ENCODE measurements at regions not wholly inside any gene's neighbourhood (a gene's known extent, or its start where the extent isn't known, plus 50 kb on each side); places are given as distances from the start of the nearest gene placed in this dataset.
"Not testable (repeated sequence)": the region's sequence is repeated elsewhere in the genome, so short reads cannot be mapped to it uniquely, and the experiment has no call there.

DNA sequence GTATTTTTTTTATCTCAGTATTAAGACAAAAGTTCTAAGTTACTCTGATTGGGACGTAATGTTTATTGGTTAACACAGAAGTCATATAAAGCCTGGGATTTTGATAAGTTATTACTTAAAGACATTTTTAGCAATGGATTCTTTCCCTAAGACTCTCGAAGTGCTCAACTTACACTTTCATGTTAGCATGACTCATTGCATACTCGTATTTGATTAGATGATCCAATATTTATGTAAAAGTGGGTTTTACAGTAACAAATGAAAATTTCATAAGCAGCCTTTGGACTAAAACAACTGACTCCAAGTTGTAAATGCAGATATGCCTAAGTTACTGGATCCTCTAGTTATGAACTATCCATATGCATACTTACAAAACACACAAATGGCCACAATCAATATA is 567.7 kb upstream of the NUDT12 start:
- no peaks in the 10 kb centered on the region for H3K36me3 Mint-ChIP-seq (ENCODE audit: insufficient read depth)
- no peaks in the 10 kb centered on the region for H3K4me1 Mint-ChIP-seq (ENCODE audit: low read depth)
- H3K4me3 Mint-ChIP-seq, result no peak overlapping the region
- ATAC-seq, result no peak
- H3K9me3 Mint-ChIP-seq, result peaks cover 24% of the 10 kb centered on the region
- DNase-seq, result no peak
- no peaks in the 10 kb centered on the region for H3K27me3 Mint-ChIP-seq (ENCODE audit: low read depth)

DNA sequence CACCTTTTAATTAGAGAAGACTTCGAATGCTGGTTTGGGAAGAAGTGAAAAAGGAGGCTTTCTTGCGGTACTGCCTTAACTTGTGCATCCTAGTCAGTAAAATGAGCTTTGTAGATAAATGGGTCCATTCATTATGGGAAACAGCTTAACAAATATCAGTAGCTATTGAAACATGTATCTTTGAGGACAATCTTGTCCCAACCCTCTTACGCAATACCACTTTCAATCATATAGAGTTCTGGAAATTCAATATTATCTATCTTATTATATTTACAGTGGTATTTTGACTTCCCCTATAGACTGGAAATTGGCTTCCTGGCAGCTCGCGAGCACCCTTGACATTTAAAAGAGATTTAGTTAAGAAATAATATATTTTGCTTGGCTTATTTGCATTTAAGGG is 565.8 kb upstream of the NUDT12 start:
- H3K9me3 Mint-ChIP-seq, result peaks cover 20% of the 10 kb centered on the region
- no peak overlapping the region for H3K4me3 Mint-ChIP-seq
- H3K4me1 Mint-ChIP-seq (ENCODE audit: low read depth), result no peaks in the 10 kb centered on the region
- no peaks in the 10 kb centered on the region for H3K36me3 Mint-ChIP-seq (ENCODE audit: insufficient read depth)
- no peak for ATAC-seq
- H3K27me3 Mint-ChIP-seq (ENCODE audit: low read depth), result no peaks in the 10 kb centered on the region
- DNase-seq, result no peak

DNA sequence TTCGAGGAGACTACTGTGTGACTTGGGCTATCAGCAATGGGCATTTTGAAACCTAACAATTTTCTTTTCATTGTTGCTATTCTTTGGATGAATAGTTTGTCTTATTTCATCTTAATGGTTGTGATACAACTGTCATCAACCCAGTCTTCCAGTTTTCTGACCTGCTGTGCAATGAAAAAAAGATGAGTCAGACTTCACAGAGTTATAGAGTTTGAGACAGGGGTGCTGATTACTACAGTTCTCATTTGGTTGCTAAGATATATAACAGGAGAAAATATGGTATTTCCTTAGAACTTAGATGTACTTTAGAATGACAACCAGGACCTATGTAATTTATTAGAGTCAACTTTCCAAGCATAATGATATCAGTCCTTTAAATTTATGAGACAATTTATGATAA is 564.4 kb upstream of the NUDT12 start:
- Mint-ChIP-seq H3K4me1 (ENCODE audit: low read depth) (no peaks in the 10 kb centered on the region), H3K4me3 (no peak overlapping the region), H3K9me3 (peaks cover 12% of the 10 kb centered on the region), H3K27me3 (ENCODE audit: low read depth) (no peaks in the 10 kb centered on the region), H3K36me3 (ENCODE audit: insufficient read depth) (no peaks in the 10 kb centered on the region)
- ATAC-seq (no peak), DNase-seq (no peak)

DNA sequence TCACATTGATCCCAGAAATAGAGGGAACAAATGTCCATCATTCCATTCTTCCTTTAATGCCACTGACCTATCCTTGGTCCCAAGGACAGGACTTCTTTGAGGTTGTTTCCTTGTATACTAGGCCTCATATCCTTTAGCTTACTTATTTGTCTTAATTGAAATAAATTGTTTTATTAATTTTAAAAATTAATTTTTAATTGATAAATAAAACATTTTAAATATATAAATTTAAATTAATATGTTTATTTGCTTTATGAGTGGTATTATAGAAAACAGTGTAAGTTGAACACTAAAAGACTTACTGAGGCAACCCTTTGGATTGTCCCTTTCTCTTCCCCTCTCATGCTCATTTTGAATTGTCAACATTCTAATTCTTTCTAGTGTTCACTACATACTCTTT is 556.9 kb upstream of the NUDT12 start:
- no peak for ATAC-seq
- Mint-ChIP-seq H3K4me3 (no peak overlapping the region), H3K27me3 (ENCODE audit: low read depth) (no peaks in the 10 kb centered on the region), H3K9me3 (peaks cover 6% of the 10 kb centered on the region), H3K36me3 (ENCODE audit: insufficient read depth) (no peaks in the 10 kb centered on the region), H3K4me1 (ENCODE audit: low read depth) (no peaks in the 10 kb centered on the region)
- DNase-seq, result no peak

DNA sequence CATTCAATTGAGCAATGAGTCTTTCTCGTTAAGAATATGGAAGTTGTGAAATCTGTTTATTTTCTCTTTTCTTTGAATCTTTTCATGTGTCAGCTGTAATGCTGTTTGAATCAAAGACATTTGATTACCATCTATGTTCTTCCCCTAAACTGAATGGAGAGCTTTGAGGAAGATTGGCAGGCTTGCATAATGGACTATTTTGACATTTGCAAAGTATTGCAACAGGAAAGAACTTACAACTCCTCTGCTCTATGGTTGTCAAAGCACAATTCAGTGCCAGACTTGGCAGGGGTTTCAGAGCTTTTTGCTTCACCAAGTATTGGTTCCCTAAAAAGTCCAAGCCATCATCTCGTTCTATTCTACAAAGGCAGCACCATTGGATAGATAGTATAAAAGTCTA is 549.0 kb upstream of the NUDT12 start:
- ATAC-seq, result no peak

DNA sequence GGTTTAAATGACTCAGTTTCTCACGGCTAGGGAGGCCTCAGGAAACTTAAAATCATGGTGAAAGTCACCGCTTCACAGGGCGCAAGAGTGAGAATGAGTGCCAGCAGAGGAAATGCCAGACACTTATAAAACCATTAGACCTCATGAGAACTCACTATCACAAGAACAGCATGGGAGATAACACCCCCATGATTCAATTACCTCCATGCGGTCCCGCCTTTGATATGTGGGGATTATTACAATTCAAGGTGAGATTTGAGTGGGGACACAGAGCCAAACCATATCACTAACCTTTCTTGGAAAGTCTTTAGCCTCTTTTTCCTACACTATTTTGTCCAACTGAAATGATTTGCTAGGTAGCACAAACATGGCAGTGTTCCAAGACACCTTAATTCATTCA is 533.9 kb upstream of the NUDT12 start:
- Mint-ChIP-seq H3K36me3 (ENCODE audit: insufficient read depth) (no peaks in the 10 kb centered on the region), H3K4me3 (no peak overlapping the region), H3K9me3 (peaks cover 19% of the 10 kb centered on the region), H3K4me1 (ENCODE audit: low read depth) (no peaks in the 10 kb centered on the region), H3K27me3 (ENCODE audit: low read depth) (no peaks in the 10 kb centered on the region)
- no peak for ATAC-seq
- DNase-seq, result no peak

More for the DNA sequence above, 549.0 kb upstream of the NUDT12 start:
- no peaks in the 10 kb centered on the region for H3K4me1 Mint-ChIP-seq (ENCODE audit: low read depth)
- H3K36me3 Mint-ChIP-seq (ENCODE audit: insufficient read depth), result no peaks in the 10 kb centered on the region
- peaks cover 25% of the 10 kb centered on the region for H3K9me3 Mint-ChIP-seq
- no peak overlapping the region for H3K4me3 Mint-ChIP-seq
- DNase-seq, result no peak
- H3K27me3 Mint-ChIP-seq (ENCODE audit: low read depth), result no peaks in the 10 kb centered on the region

DNA sequence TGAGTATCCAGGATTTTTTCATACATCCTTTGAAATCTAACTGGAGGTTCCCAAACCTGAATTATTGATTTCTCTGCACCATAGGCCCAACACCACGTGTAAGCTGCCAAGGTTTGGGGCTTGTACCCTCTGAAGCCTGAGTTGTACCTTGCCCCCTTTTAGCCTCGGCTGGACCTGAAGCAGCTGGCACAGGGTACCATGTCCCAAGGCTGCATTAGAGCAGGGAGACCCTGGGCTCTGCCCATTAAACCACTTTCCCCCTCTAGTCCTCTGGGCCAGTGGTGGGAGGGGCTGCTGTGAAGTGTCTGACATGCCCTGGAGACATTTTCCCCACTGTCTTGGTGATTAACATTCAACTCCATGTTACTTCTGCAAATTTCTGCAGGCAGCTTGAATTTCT is 532.9 kb upstream of the NUDT12 start:
- no peaks in the 10 kb centered on the region for H3K36me3 Mint-ChIP-seq (ENCODE audit: insufficient read depth)
- no peaks in the 10 kb centered on the region for H3K27me3 Mint-ChIP-seq (ENCODE audit: low read depth)
- H3K9me3 Mint-ChIP-seq, result peaks cover 19% of the 10 kb centered on the region
- H3K4me1 Mint-ChIP-seq (ENCODE audit: low read depth), result no peaks in the 10 kb centered on the region
- ATAC-seq, result no peak
- no peak overlapping the region for H3K4me3 Mint-ChIP-seq
- no peak for DNase-seq

DNA sequence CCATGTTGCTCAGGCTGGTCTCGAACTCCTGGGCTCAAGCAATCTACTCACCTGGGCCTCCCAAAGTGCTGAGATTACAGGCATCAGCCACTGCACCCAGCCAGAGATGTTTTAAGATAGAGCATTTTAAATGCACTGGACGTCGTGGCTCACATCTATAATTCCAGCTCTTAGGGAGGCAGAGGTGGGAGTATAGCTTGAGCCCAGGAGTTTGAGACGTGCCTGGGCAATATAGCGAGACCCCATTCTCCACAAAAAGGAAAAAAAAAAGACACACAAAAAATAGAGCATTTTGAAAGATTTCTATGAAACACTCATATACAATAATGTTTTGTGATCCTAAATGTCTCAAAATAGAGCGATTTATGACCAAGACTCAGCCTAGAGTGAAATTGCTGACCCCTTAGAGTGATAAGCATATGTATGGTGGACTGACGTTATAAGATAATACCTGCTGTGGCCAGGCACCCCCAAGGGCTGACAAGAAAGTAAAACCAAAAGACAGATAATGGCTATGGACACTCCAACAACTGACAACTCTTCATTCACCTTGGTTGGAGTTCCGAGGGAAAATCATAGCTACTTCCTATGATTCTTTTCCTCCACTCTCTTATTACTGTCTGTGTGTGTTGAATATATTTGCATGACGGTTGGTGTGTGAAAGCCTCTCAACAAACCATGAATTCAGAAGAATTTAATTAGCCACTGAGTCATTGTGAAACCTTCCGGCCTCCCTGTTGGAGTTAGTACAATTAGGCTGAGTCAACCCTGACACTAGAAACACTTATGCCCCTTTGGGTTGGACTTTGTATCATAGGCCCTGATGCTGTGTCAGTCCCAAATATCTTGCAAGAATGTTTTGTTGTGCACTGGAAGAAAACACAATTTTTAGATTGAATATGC is 526.5 kb upstream of the NUDT12 start:
- DNase-seq (no peak), ATAC-seq (no peak)
- Mint-ChIP-seq H3K27me3 (ENCODE audit: low read depth) (no peaks in the 10 kb centered on the region), H3K4me3 (no peak overlapping the region), H3K36me3 (ENCODE audit: insufficient read depth) (no peaks in the 10 kb centered on the region), H3K9me3 (peaks cover 20% of the 10 kb centered on the region), H3K4me1 (ENCODE audit: low read depth) (no peaks in the 10 kb centered on the region)

DNA sequence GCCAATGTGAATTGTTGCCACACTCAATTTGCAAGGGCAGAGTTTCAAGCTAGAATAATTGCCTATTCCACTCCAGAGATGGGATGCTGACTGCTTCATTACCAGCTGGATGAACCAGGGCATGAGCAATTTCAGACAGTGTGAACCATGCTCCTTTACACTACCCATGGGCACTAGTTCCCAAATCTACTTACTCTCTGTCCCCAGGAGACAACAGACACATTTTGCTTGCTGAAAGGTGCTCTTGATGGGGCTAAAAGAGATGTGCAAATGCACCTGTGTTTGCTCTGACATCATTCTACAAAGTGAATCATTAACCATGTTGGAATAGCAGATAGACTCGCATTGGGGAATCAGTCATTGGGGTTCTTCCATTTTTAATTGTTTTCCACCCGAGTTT is 522.3 kb upstream of the NUDT12 start:
- no peaks in the 10 kb centered on the region for H3K4me1 Mint-ChIP-seq (ENCODE audit: low read depth)
- H3K9me3 Mint-ChIP-seq, result peaks cover 28% of the 10 kb centered on the region
- ATAC-seq (no peak), DNase-seq (no peak)
- H3K27me3 Mint-ChIP-seq (ENCODE audit: low read depth), result no peaks in the 10 kb centered on the region
- H3K36me3 Mint-ChIP-seq (ENCODE audit: insufficient read depth), result no peaks in the 10 kb centered on the region
- H3K4me3 Mint-ChIP-seq, result no peak overlapping the region

DNA sequence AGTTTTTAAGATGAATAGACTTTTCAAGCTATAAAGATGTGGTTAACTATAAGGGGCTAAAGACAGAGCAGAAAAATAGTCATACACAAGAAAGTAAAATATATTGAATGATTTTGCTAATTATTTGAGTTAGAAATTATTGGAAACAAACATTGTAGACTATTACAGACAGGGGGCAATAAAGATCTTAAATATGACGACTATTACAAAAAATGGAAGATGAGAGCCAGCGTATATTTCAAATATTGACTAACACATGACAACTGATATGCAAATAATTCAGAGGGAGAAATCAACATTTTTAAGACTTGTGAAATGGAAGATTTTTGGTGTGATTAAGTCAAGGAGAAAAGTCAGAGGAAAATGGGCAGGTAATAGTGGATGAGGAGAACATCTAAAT is 520.2 kb upstream of the NUDT12 start:
- no peaks in the 10 kb centered on the region for H3K4me1 Mint-ChIP-seq (ENCODE audit: low read depth)
- H3K36me3 Mint-ChIP-seq (ENCODE audit: insufficient read depth), result no peaks in the 10 kb centered on the region
- ATAC-seq, result no peak
- no peaks in the 10 kb centered on the region for H3K27me3 Mint-ChIP-seq (ENCODE audit: low read depth)
- H3K4me3 Mint-ChIP-seq, result no peak overlapping the region
- no peak for DNase-seq
- H3K9me3 Mint-ChIP-seq, result peaks cover 19% of the 10 kb centered on the region

DNA sequence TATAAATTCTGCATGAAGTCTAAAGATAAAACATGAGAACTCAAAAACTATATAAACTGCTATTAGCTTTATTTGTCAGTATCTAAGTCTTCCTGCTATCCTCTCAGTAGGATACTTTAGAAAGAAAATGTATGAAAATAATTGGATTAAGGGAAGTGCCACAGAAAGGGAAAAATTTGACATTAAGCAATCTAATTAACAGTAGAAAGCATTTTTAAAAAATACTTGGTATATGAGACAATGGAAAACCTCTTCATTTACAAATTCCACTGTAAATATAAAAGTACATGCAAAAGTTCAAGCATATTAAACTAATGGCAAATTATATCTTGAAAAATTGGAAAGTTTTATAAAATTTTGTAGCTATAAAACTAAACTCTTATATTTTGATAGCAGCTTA is 518.6 kb upstream of the NUDT12 start:
- ATAC-seq (no peak), DNase-seq (no peak)
- H3K36me3 Mint-ChIP-seq (ENCODE audit: insufficient read depth), result no peaks in the 10 kb centered on the region
- H3K9me3 Mint-ChIP-seq, result peaks cover 19% of the 10 kb centered on the region
- no peaks in the 10 kb centered on the region for H3K4me1 Mint-ChIP-seq (ENCODE audit: low read depth)
- H3K4me3 Mint-ChIP-seq, result no peak overlapping the region
- no peaks in the 10 kb centered on the region for H3K27me3 Mint-ChIP-seq (ENCODE audit: low read depth)

DNA sequence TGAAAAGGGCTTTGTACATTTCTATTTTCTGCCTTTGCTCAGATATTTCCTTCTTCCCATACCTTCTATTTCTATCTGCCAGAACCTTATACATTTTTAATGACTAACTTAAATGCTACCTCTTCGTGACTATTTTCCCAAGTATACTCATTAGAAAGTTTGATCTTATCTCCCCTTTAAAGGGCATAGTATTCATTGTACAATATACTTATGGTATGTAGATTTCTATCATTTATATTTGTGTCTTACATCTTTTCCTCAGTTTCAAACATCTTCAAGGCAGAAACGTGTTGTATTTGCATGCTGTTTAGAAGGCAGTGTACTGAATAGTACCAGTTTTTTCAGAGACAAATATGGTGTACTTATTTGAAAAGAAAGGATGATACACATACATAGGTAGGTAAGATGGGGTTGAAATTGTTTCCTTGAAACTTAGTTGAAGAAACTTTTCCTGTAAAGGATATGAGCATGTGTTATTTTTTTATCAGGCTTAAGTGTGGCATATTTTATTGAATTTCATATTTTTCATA is 518.1 kb upstream of the NUDT12 start:
- no peak for ATAC-seq
- no peaks in the 10 kb centered on the region for H3K27me3 Mint-ChIP-seq (ENCODE audit: low read depth)
- H3K4me1 Mint-ChIP-seq (ENCODE audit: low read depth), result no peaks in the 10 kb centered on the region
- no peak overlapping the region for H3K4me3 Mint-ChIP-seq
- peaks cover 19% of the 10 kb centered on the region for H3K9me3 Mint-ChIP-seq
- H3K36me3 Mint-ChIP-seq (ENCODE audit: insufficient read depth), result no peaks in the 10 kb centered on the region
- no peak for DNase-seq

DNA sequence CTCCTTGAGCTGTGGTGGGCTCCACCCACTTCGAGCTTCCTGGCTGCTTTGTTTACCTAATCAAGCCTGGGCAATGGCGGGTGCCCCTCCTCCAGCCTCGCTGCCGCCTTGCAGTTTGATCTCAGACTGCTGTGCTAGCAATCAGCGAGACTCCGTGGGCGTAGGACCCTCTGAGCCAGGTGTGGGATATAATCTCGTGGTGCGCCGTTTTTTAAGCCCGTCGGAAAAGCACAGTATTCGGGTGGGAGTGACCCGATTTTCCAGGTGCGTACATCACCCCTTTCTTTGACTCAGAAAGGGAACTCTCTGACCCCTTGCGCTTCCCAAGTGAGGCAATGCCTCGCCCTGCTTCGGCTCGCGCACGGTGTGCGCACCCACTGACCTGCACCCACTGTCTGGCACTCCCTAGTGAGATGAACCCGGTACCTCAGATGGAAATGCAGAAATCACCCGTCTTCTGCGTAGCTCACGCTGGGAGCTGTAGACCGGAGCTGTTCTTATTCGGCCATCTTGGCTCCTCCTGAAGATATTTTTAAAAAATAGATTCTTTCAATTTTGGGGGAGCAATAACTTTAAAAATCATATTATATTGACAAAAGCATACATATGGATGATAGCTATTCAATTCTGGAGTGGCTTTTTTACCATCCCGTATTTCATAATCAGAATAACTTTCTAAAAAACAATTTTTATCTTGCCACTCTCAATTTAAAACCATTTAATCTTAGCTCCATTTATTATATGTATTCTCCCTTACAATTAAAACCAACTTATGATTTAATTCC is 517.5 kb upstream of the NUDT12 start:
- H3K36me3 Mint-ChIP-seq (ENCODE audit: insufficient read depth); H3K4me1 Mint-ChIP-seq (ENCODE audit: low read depth); DNase-seq; ATAC-seq; H3K4me3 Mint-ChIP-seq; H3K27me3 Mint-ChIP-seq (ENCODE audit: low read depth): not testable (repeated sequence)
- H3K9me3 Mint-ChIP-seq, result peaks cover 18% of the 10 kb centered on the region

DNA sequence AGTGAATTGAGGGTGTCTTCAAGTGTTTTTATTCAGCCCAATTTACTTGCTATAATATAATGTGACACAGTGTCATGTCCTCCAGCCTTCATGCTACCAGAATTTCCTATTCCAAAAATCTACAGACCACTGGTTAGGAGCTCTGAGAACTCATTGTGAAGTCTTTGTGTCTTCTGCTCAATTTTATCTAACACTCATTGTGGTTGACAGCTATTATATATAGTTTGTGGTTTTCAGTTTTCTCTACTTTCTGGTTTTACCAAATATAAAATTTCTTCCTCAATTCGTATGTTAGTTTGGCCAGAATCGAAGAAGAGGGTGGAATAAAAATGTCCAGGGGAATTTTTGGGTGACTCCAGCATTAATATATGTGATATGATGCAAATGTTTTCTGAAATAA is 509.3 kb upstream of the NUDT12 start:
- no peaks in the 10 kb centered on the region for H3K27me3 Mint-ChIP-seq (ENCODE audit: low read depth)
- DNase-seq (no peak), ATAC-seq (no peak)

More for the DNA sequence above, 509.3 kb upstream of the NUDT12 start:
- Mint-ChIP-seq H3K9me3 (no peaks in the 10 kb centered on the region), H3K36me3 (ENCODE audit: insufficient read depth) (no peaks in the 10 kb centered on the region), H3K4me3 (no peak overlapping the region), H3K4me1 (ENCODE audit: low read depth) (no peaks in the 10 kb centered on the region)
